ENCODE measurements at regions not wholly inside any gene's neighbourhood (a gene's known extent, or its start where the extent isn't known, plus 50 kb on each side); places are given as distances from the start of the nearest gene placed in this dataset.

DNA sequence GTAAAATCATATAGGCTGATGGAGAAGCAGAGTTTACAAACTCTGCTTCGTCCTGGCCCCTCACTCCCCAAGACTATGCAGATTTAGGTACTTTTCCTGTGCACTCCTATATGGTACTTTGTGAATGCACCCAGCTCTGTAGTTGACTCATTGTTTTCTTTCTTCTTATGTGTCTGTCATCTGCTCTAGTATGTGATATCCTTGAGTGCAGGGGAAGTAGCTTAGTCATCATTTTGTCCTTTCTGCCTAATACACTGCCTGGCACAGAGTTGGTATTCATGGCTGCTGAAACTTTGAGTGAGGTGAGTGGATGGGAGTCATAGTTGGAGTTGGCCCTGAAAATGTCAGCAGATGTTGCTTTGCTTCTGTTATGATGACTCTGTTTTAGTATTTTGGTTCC is 222.6 kb downstream of the RNF144B start:
- no peak for TF ChIP-seq GATA3 (IDR thresholded peaks at IDR 0.05; ENCODE audit: low read depth, low read length)
- TF ChIP-seq GATA2 (IDR thresholded peaks at IDR 0.05; ENCODE audit: low read depth, low read length): no peak

DNA sequence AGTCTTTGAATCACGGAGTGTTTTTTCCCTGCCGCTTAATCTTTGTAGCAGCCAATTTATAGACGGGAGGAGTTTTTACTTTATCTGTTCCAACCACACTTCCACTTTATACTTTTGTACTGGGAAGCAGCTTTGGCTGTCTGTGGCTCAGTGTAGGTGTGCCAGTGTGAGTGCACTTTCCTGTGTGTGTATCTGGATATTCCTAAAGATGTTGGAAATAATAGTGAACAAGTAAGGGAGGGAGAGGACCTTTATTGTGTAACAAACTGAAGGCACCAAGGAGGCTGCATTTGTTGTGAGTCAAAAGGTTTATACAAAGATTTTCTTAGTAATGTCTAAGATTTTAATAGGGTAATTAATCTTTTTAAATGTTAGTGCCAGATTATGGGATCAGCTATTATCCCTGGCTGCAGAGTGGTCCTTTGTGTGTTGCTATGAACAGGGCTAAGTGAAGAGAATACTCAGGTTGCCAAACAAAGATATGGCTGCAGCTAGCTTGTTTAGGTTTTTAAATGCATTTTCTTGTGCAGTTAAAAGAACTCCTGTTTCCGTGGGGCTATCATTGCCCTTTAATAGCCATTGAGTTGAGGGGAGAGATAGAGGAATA is 226.3 kb downstream of the RNF144B start:
- TF ChIP-seq GATA3 (IDR thresholded peaks at IDR 0.05; ENCODE audit: low read depth, low read length) (no peak), GATA2 (IDR thresholded peaks at IDR 0.05; ENCODE audit: low read depth, low read length) (no peak)

DNA sequence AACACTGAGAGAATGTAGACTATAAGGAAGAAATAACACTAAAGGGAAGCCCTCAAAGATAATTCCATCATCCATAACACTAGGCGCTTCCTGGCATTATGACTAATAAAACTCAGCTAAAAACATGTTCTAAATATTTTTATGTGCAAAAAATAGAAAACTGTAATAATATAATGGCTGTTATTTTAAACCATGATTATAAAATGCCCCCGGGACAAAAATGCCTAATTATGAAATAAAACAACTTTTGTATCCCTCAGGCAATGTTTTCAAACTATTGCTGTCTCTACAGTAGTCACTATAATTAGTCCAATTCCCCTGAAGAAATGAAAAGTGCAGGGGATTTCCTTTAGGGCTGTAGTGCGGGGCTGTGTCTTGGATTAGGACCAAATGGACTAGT is 242.4 kb downstream of the RNF144B start:
- TF ChIP-seq GATA2 (IDR thresholded peaks at IDR 0.05; ENCODE audit: low read depth, low read length): no peak
- no peak for TF ChIP-seq GATA3 (IDR thresholded peaks at IDR 0.05; ENCODE audit: low read depth, low read length)

DNA sequence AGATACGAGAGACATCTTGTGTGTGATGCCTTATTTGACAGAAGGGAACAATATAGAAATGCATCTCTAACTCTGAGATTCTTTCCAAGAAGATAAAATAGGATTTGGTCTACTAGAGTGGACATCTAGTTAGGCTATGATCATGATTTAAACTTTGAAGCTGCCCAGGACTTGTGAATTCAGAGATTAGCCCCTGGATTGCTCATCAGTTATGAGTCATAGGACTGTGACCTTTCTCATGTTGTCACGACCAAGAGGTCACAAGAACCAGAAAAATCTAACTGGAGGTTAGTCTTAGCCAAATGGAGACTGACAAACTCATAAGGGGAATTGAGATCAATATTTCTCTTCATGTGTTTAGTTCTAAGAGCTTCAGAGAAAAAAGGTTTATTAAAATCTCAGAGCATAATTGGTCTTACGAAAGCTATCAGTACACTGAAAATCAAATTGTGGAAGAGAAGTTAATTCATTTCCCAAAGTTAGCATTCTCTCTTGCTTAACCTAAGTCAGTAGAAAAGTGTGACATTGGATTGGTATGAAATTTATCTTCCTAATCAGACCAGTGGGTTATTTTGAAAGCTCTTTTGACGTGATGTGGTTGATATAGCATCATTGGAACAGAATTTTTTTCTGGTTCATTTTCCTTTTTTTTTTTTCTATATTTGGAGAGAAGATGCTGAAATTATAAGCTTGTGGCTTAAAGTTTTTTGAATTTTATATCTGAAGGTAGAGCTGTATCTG is 245.7 kb downstream of the RNF144B start:
- TF ChIP-seq GATA2 (IDR thresholded peaks at IDR 0.05; ENCODE audit: low read depth, low read length) (no peak), GATA3 (IDR thresholded peaks at IDR 0.05; ENCODE audit: low read depth, low read length) (no peak)

DNA sequence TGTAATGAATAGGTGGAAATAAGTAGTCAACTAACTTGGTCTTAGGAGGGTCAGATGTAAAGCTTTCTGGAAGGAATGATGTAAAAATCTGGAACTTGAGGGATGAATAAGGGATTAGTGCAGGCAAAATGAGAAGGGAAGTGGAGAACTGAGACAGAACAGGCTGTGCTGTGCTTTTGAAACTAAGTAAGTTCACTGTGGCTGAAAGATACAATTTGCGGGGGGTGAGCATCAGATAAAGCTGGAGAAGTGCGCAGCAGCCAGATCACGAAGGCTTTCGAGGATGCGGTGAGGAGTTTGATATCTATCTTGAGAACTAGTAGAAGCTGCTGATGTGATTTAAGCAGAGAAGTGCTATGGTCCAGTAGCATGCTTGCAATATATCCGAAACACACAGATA is 247.8 kb downstream of the RNF144B start:
- TF ChIP-seq GATA2 (IDR thresholded peaks at IDR 0.05; ENCODE audit: low read depth, low read length): no peak
- no peak for TF ChIP-seq GATA3 (IDR thresholded peaks at IDR 0.05; ENCODE audit: low read depth, low read length)

DNA sequence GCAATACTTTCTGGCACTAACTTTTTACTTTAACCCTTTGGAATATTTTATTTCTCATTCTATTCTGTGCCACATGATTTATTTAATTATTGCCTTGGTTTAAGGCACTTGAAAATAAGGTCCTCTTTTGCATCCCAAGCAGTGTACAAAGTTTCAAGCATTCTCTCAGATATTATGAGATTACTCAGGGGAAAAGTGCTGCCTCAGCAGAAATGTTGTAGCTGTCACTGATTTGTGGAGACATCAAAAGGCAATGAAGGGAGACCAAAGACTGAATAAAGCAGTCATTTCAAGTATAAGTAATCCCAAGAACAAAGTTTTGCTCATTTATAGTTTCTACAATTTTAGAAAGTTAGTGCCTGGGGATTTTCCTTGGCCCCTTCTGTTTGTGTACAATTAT is 253.0 kb downstream of the RNF144B start:
- TF ChIP-seq GATA2 (IDR thresholded peaks at IDR 0.05; ENCODE audit: low read depth, low read length): no peak
- no peak for TF ChIP-seq GATA3 (IDR thresholded peaks at IDR 0.05; ENCODE audit: low read depth, low read length)

DNA sequence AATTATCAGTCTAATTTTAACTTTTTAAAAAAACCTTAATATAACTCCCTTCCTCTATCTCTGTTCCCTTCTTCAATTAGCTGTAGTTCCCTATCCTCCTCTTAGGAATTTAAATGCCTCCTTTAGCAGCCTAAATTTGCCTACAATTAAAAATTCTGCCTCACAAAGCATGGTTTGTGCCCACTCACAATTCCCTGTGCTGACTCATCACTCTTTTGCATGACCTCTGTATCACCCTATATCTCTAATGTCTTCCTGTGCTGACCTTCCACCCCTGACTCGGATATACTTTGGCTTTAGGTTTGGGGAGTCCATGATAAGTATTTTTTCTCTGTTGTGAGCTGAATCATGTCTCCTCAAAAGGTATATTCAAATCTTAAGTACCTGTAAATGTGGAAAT is 253.6 kb downstream of the RNF144B start:
- TF ChIP-seq GATA3 (IDR thresholded peaks at IDR 0.05; ENCODE audit: low read depth, low read length) (no peak), GATA2 (IDR thresholded peaks at IDR 0.05; ENCODE audit: low read depth, low read length) (no peak)

DNA sequence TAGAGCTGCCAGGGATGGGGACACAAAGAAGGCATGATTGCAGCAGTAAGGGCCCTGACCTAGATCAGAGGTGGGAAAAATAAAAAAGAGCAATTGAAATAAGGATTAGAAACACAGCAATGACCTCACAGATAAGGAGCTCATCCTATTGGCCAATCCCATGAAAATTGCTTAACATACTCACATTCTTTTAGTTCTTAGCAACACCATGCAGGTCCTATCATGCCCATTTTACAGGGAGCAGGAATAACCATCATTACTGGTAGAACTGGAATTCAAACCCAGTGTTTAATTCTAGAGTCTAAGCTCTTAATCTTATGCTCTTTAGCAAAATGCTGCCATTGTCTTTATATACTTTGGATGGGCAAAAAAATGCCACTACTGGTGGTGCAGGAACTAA is 267.7 kb downstream of the RNF144B start:
- TF ChIP-seq GATA3 (IDR thresholded peaks at IDR 0.05; ENCODE audit: low read depth, low read length) (no peak), GATA2 (IDR thresholded peaks at IDR 0.05; ENCODE audit: low read depth, low read length) (no peak)

DNA sequence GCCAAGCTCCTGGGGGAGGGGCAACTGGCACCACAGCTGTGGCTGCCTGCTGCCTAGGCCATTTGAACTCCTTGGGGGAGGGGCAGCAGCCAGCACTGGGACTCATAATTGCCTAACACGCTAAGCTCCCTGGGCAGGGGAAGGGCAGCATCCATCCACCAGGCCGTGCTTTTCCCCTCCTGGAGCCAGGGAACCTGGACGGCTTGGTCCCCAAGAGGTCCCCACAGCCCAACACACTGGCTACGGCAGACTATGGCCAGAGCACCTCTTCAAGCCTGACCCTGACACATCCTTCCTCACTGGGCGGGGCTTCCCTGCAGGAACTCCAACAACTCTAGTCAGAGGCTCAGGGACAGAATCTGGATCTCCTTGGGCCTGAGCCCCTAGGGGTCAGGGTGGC is 269.4 kb downstream of the RNF144B start:
- no peak for TF ChIP-seq GATA3 (IDR thresholded peaks at IDR 0.05; ENCODE audit: low read depth, low read length)
- TF ChIP-seq GATA2 (IDR thresholded peaks at IDR 0.05; ENCODE audit: low read depth, low read length): no peak

DNA sequence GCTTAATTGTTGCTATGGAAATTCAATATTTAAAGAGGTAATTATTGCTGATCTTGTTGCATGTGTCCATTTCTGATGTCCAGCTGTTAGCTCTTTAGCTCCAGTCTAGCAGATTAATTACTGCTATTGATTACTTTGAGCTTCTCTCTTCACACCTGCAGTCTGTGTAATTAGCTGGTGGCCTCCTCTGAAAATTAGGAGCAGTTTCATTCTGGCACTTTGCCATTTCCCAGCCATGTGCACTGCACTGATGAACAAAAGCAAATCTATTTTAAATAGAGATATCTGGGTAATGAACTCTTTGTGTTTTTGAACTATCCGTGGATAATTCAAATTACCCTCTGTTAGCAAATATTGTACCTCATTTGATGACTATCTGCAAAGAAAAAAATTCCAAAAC is 275.9 kb downstream of the RNF144B start:
- no peak for TF ChIP-seq GATA3 (IDR thresholded peaks at IDR 0.05; ENCODE audit: low read depth, low read length)
- TF ChIP-seq GATA2 (IDR thresholded peaks at IDR 0.05; ENCODE audit: low read depth, low read length): no peak

DNA sequence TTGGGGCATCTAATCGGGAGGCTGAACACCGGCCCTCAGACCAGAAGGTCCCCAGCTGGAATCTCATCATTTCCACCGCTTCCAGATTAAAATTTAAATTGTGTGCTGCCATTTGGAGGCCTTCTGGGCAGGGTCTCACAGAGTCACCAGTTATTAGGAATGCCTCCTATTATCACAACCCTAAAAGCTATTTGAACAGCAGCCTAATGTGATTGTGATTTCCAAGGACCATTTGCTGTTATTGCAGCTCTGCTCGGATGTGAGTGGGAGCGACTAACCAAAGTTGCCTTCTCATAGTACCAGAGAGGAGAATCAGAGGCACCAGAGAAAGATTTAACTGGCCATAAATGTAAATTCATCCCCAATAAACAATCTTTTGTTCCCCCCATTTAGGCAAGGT is 277.3 kb downstream of the RNF144B start:
- no peak for TF ChIP-seq GATA2 (IDR thresholded peaks at IDR 0.05; ENCODE audit: low read depth, low read length)

DNA sequence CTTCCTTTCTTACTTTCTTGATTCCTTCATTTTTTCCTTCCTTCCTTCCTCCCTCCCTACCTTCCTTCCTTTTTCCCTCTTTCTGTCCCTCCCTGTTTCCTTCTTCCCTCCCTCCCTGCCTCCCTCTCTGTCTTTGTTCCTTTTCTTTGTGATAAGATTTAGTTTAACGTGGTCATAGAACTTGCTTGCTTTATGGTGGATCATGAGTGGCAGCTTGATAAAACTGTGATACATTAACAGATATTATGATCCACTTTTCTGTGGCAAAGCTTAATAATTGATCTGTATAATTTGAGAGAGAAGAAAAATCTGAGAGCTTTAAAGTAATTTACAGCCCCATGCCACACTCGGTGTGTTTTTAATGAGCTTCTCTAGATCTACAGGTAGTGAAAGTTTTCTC is 280.5 kb downstream of the RNF144B start:
- no peak for TF ChIP-seq GATA3 (IDR thresholded peaks at IDR 0.05; ENCODE audit: low read depth, low read length)
- TF ChIP-seq GATA2 (IDR thresholded peaks at IDR 0.05; ENCODE audit: low read depth, low read length): no peak

DNA sequence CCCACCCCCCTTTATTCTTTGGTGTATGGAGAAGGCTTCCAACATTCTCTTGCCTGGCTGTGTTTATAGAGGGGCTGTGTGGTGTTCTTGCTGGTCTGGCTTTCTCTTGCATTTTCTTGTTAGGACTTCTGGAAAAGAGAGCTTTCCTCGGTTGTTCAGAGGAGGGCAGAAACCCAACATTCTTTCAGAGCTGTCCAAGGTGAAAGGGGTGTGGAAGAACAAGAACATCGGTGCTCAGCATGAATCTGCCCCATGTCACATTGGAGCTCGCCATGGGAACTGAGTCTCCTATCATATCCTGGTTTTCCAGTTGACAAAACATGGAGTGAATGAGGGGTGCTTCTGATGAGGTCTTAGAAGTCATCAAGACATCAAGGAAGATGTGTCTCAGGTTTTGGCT is 281.8 kb downstream of the RNF144B start:
- TF ChIP-seq GATA2 (IDR thresholded peaks at IDR 0.05; ENCODE audit: low read depth, low read length) (no peak), GATA3 (IDR thresholded peaks at IDR 0.05; ENCODE audit: low read depth, low read length) (no peak)

DNA sequence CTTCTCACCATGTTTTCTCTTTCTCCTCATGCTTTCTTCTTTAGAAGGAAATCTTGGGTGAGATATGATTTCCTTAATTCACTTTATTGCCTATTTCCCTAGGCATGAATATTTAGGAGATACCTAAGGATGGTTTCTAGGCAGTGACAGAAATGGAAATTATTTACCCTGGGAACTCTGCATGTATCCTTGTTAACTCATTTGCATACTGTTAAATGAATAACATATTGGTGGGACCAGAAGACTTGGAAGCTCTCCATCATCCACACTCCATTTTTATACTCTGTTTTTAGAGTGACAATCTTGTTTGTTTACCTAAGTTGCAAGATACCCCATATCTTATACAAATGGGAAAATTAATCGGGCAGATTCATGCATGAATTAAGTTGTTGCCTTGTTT is 285.7 kb downstream of the RNF144B start:
- TF ChIP-seq GATA3 (IDR thresholded peaks at IDR 0.05; ENCODE audit: low read depth, low read length): no peak
- no peak for TF ChIP-seq GATA2 (IDR thresholded peaks at IDR 0.05; ENCODE audit: low read depth, low read length)

DNA sequence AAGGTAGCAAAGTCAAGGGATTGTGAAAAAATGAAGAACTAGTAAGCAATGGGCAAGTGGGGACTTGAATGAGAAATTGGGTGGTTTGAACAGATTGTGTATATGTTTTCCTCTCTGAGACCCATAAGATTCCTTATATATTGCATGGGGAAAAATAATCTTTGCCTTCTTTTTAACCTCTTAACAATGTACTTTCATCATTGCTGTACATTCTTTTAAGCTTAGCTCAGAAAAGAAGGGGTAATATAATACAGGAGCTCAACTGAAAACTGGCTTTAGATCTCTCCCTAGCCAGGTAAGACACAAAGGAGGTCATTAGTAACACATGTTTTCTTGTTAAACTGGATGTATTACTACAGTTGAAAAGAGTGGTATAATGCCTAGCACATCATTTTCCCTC is 287.2 kb downstream of the RNF144B start:
- TF ChIP-seq GATA3 (IDR thresholded peaks at IDR 0.05; ENCODE audit: low read depth, low read length): no peak
- TF ChIP-seq GATA2 (IDR thresholded peaks at IDR 0.05; ENCODE audit: low read depth, low read length): no peak
